CD4-positive, alpha-beta T cell treated with Interferon gamma for 1 hour (primary cell): ENCODE measurements at regions not wholly inside any gene's neighbourhood (a gene's known extent, or its start where the extent isn't known, plus 50 kb on each side); places are given as distances from the start of the nearest gene placed in this dataset.
A peak's percentile ranks its signal among the peaks of the same experiment; 100 is the strongest.
"Not testable (repeated sequence)": the region's sequence is repeated elsewhere in the genome, so short reads cannot be mapped to it uniquely, and the experiment has no call there.

Source experiments
- DNase-seq: peaks from one replicate; pipeline ENCODE4 v3.0.0-alpha.2; 2020

- DNase-seq, result no peak
These were observed 236.4 kb downstream of the VRK1 start for GRCh38 chr14:97033556-97034081.

GRCh38 chr14:97036086-97036852 lies 239.1 kb downstream of the VRK1 start:
- no peak for DNase-seq

DNA sequence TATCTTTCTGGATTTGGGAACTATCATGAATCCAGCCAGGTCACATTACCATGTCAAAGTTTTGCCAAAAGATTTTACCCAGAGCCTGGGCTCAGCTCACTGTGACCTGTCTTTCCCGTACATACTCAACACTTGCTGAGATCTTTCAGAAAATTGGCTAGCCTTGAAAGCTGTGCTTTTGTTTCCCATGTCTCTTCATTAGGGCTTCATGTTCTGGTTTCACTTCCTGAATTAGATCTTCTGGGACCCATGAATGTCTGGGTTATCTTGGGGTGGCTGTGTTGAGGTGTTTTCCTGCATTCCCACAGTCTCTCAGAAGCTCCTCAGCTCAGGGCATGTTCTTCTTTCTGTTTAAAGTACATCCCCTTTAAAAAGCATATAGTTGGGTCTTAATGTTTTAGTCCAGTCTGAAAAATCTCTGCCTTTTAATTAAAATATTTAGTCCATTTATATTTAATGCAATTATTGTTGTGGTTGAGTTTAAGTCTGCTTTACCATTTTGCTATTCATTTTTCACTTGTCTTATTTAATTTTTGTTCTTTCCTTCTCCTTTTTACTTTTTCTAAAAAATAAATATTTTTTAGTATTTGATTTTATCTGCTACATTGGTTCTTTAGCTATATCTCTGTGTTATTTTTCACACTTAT lies 242.7 kb downstream of the VRK1 start:
- no peak for DNase-seq

- DNase-seq, result no peak
These were observed 249.8 kb downstream of the VRK1 start for GRCh38 chr14:97046967-97047366.

- DNase-seq, result no peak
These were observed 254.8 kb downstream of the VRK1 start for GRCh38 chr14:97052001-97052400.

GRCh38 chr14:97053941-97054340 lies 256.8 kb downstream of the VRK1 start:
- no peak for DNase-seq

GRCh38 chr14:97055355-97055754 lies 258.2 kb downstream of the VRK1 start:
- no peak for DNase-seq

DNA sequence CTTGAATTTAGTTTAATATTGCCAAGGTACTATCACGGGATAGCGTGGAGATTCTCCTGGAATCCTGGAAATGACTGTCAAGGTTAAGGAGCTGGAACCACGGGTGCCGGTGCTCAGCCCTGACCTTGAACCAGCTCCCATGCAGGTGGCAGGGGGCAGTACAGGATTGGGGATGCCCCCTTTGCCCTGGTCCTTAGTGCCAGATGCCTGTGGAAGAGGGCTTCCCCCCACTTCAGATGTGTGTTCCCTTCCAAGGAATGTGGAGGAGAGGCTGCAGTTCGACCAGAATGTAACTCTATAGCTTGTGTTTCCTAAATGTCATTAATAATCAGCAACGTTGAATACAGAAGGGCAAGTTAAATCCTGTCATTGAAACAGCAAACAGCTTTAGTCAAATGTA lies 258.9 kb downstream of the VRK1 start:
- DNase-seq, result no peak

- DNase-seq, result no peak
These were observed 260.3 kb downstream of the VRK1 start for GRCh38 chr14:97057238-97058073.

GRCh38 chr14:97058074-97058467 lies 260.9 kb downstream of the VRK1 start:
- DNase-seq, result no peak

- no peak for DNase-seq
These were observed 261.4 kb downstream of the VRK1 start for GRCh38 chr14:97058589-97058988.

GRCh38 chr14:97061198-97061597 lies 264.0 kb downstream of the VRK1 start:
- no peak for DNase-seq

GRCh38 chr14:97061714-97062113 lies 264.5 kb downstream of the VRK1 start:
- no peak for DNase-seq

DNA sequence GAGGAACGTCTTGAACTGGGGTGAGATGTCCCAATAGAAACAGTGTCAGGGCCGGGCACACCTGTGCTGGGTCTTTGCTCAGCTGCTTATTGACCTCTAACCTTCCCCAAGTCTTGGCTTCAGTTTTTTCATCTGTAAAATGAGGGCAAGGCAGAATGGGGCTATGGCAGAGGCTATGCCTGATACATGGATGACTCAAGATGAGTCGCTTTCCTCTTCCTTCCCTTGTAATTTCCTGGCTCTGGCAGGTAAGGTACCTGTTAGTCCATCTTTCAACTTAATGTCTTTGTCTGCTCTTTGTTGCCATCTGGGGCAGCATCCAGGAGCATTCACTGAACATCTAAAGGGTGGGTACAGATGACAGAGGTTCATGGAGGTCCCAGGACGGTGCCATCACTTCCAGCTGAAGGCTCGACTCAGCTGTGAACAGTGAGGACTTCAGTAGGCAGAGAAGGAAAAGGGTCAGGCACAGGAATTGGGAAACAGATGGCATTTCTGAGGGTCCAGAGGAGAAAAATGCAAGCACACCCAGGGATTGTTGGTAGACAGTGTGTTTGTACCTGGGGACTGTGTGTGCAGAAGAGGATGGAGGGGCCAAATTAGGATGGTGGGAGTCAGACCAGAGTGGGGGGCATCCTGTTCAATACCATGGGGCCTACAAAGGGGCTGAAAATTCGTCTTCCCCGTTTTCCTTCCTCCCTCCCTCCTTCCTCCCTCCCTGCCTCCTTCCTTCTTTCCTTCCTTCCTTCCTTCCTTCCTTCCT lies 268.3 kb downstream of the VRK1 start:
- DNase-seq, result no peak

GRCh38 chr14:97066068-97066899 lies 269.1 kb downstream of the VRK1 start:
- no peak for DNase-seq

DNA sequence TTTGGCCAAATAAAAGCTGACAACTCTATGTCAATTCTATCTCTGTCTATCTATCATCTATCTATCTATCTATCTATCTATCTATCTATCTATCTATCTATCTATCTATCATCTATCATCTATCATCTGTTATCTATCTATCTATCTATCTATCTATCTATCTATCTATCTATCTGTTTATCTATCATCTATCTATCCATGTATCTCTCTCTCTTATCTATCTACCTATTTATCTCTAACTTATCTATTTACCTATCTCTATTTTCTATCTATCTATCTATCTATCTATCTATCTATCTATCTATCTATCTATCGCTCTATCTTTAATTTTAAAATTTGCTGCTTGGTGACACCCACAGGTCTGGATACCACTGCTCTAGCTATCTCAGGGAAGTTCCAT lies 271.1 kb downstream of the VRK1 start:
- DNase-seq, result not testable (repeated sequence)

GRCh38 chr14:97070259-97070658 lies 273.1 kb downstream of the VRK1 start:
- DNase-seq, result no peak

GRCh38 chr14:97071177-97071576 lies 274.0 kb downstream of the VRK1 start:
- no peak for DNase-seq

DNA sequence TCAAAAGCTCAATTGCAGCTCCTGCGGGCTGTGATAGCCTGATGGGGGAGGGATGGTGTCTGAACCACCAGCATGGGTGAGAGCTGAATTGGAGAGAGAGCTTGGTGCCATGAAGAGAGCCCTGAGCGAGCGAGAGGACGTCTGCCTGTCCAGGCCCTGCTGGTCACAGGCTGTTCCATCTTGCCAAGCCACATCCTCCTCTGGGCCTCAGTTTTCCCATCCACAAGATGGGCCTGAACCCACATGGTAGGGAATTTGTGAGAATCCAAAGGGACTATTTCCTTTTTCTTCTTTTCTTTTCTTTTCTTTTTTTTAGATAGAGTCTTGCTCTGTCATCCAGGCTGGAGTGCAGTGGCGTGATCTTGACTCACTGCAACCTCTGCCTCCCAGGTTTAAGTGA lies 276.4 kb downstream of the VRK1 start:
- DNase-seq, result no peak

DNA sequence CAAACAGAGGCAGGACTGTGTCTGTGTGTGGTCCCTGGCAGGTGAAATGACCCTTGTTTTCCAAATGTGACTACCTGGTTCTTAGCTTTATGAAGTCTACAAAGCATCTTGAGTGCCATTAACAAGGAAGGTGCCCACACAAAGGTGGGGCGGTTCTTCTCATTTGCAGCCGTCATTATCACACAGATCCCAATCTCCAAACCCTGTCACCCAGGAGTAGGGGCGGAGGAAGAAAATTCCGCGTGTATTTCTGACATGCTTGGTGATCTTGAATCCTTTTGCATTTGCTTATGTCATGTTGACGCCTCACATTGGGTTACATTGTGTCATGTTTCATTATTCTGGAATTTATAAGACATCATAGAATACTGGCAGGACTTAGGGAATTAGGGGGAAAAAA lies 277.3 kb downstream of the VRK1 start:
- DNase-seq, result no peak

GRCh38 chr14:97074856-97075255 lies 277.7 kb downstream of the VRK1 start:
- DNase-seq, result no peak

- DNase-seq, result peak; percentile 47
These were observed 280.1 kb downstream of the VRK1 start for GRCh38 chr14:97077253-97077653.
